ENCODE measurements at regions not wholly inside any gene's neighbourhood (a gene's known extent, or its start where the extent isn't known, plus 50 kb on each side); places are given as distances from the start of the nearest gene placed in this dataset.
"Not testable (repeated sequence)": the region's sequence is repeated elsewhere in the genome, so short reads cannot be mapped to it uniquely, and the experiment has no call there.

DNA sequence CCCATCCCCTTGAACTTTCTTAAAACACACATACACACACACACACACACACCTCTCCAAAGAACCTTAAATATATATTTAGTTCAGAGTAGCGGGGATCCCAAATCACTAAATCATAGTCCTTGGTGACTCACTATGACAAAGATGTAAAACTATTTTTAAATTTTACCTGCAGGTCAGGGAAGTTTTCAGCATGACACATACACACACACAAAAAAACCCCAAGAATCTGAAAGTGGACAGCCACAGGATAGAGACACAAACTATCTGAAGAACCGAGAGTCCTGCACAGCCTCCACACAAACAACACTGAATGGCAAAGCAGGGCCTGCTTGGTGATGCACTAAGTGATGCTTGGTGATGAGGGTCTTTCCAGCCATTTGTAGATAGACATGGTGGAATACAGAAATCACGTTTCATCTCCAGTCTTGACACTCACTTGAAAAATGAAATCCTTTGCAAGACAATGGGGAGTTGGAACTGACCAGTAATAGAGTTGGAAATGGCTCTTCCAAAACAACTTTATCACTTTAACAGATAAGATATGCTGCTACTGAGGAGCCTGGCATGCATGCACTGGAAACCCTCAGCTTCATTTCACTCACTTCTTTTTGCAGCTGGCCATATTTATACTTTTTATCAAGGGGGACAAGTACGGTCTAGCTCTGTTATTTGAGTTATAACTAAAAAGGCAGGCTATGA, 307.3 kb downstream of the RAPGEF2 start:
- no peak for DNase-seq (ENCODE audit: low spot score)

DNA sequence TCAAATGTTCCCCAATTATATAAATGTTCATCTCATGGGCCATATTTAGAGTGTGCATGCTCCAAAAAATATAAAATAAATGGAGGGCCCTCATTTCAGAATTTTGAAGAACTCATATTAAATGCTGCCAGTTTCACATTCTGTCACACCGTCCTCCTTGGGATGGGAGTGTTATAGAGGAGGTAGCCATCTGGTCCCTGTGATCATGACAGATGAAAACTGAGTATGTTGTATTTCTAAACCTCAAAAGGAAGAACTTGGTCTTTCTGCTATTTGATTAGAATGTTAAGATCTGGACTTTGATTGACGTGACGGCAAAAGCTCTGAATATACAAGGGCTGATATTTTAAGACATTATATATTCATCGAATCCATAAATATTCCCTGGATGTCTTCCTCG, 308.0 kb downstream of the RAPGEF2 start:
- DNase-seq (ENCODE audit: low spot score): no peak

DNA sequence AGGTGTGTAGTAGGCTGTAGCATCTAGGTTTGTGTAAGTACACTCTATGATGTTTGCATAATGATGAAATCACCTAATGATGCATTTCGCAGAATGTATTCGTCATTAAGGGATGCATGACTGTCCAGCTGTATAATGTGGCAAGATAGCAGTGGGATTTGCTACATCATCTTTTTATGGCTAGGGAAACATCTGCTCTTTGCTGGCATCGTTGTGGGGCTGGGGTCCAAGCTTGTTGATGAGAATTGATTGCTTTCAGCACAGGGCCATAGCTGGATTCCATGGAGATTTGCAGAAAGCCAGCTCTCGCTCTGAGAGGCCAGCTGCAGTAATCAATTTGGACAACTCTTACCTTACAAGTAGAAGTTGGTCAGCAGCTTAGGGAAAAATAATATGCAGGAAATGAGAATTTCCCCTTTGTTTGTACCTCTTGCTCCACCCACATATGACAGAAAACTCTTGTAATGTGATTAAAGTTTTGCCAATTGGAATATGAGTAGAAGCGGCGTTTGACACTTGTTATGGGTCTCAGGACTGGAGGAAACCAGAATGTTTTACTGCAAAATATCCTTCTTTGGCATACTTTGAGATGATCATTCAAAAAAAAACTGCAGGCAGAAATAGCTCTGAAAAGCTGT, 310.5 kb downstream of the RAPGEF2 start:
- no peak for DNase-seq (ENCODE audit: low spot score)

DNA sequence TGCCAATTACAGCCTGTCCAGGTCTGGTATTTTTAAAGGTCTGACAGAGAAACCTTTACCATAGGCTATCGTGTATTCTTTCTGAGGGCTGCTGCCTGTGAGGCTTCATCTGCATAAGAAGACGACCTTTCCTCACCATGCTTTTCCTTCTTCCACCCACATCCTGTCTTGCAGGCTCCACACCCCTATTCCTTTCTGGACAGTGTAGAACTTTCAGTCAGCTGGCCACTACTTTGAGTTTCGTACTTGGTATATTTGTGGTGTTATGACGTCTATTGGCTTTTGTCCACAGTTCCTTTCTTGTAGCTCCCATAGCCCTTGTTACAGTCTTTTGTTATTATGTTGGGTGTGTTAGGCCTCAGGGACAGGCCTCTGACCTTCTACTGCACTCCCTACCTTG, 311.4 kb downstream of the RAPGEF2 start:
- no peak for DNase-seq (ENCODE audit: low spot score)

DNA sequence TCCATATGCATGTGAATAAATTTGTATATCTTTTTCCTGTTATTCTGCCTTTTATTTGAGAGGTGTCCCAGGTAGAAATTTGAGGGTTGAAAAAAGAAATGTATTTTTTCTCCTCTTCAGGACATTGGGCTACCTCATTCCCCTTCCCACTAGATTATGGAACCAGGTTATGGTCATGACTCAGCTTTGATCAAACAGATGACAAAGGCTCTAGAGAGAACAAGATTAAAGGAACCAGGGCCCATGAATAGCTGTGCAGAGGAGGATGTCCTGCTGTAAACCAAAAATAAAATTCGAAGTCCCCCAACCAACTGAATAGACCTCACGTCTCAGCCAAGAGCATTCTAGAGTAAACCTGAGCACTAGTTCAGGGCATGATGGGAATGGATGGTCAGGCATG, 313.2 kb downstream of the RAPGEF2 start:
- DNase-seq (ENCODE audit: low spot score): no peak

DNA sequence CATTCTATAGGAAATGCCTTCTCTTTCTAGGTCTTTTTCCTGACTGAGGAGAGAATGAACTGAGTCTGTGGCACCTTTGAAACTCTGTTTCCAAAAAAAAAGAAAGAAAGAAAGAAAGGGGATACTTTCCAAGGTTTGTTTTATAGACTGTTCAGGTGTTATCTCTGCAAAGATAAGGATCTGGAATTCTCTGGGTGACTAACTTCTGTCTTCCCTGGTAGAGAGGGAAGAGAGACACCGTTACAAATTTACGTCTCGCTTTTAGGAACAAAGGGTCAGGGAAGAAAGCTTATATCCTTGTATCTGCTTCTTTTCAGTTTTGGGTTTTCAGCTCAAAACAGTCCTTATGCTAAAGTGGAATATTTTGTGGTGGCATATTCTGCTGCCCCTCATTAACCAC, 314.1 kb downstream of the RAPGEF2 start:
- DNase-seq (ENCODE audit: low spot score): no peak

DNA sequence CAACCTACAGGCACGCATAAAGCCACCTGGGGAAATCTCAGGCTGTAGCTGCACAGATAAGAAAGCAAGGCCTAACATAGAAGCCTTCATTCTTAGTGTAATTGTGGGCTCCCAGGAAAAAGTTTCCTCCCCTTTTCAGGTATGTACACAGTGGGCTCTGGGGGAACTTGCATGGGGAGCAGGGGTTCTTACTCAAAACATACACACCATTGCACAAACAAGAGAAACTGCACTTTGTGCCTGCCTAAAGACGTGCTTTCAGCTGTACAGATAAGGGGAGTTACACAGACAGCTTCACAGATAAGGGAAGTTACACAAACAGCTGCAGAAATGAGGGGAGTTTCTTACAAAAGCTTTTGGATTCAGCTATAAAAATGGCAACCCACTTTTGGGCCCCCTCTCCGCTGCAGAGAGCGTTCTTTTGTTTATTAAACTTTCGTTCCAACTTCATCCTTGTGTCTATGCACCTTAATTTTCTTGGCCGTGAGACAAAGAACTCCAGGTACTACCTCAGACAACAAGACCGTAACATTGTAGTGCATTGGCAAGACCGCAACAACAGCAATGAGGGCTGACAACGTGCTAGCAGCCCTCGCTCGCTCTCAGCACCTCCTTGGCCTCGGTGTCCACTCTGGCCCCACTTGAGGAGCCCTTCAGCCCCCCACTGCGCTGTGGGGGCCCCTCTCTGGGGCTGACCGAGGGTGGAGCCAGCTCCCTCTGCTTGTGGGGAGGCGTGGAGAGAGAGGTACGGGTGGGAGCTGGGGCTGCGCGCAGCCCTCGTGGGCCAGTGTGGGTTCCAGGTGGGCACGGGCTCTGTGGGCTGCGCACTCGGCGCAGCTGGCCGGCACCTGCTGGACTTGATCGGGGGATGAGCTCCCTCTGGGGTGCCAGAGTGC, 317.5 kb downstream of the RAPGEF2 start:
- DNase-seq (ENCODE audit: low spot score): no peak

DNA sequence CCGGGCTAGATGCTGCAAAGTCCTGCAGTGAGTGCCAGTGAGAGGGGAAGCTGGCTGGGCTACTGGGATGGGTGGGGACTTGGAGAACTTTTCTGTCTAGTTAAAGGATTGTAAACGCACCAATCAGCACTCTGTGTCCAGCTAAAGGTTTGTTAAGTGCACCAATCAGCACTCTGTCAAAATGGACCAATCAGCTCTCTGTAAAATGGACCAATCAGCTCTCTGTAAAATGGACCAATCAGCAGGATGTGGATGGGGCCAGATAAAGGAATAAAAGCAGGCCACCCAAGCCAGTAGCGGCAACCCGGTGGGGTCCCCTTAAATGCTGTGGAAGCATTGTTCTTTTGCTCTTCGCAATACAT, 318.2 kb downstream of the RAPGEF2 start:
- DNase-seq (ENCODE audit: low spot score): not testable (repeated sequence)

DNA sequence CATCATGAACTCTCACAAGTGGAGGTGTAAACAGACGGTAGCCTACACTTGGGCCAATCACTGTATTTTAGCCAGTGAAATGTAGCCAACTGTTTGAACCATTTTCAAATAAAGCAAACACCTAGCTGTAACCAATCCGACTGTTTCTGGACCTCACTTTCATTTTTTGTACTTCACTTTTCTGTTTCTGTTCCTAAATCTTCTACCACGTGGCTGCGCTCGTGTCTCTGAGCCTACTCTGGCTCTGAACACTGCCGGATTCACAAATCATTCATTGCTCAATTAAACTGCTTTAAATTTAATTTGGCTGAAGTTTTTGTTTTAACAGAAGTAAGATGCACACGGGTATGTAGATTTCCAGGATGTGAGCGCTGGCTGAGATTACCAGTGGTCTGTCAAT, 319.1 kb downstream of the RAPGEF2 start:
- DNase-seq (ENCODE audit: low spot score): no peak

DNA sequence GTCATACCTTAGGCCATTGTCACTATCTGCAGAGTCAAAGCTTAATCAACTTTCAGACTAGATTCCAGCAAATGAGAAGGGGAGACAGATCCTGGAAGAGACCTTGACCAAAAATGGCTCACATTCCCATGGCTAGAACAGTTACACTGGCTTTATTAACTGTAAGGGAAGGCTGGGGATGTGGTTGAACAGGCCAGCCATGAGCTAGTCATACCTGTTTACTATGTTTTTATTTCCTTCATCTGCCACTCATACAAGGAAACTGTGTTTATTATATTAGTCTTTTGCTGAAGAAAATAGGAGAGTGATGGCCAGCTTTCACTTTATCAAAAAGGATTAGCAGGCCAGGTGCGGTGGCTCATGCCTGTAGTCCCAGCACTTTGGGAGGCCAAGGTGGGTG, 319.7 kb downstream of the RAPGEF2 start:
- DNase-seq (ENCODE audit: low spot score): no peak

DNA sequence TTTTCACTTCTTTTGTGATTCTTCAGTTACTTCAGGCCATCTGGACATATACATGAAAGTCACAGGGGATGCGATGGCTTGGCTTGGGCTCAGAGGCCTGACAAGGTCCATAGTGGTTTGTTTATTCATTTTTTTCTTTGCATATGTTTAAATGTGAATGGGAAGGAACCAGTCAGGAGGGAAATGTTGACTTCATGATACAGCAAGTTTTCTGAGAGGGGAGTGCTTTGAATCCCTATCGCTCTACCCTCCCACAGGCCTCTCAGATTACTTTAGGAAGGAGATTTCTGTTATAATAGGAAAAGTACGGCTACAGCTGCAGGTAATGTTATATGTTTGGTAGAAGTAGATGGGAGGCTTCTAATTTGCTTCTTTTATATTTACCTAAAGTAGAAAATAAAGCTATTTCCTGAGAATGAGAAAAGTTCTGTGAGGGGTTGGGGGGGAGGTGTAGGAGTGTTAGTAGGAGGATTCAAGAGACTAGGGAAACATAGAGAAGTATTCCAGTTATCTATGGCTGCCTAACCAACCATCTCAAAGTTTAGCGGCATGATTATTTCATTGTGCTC, 322.9 kb downstream of the RAPGEF2 start:
- peak; percentile 27 for DNase-seq (ENCODE audit: low spot score)

DNA sequence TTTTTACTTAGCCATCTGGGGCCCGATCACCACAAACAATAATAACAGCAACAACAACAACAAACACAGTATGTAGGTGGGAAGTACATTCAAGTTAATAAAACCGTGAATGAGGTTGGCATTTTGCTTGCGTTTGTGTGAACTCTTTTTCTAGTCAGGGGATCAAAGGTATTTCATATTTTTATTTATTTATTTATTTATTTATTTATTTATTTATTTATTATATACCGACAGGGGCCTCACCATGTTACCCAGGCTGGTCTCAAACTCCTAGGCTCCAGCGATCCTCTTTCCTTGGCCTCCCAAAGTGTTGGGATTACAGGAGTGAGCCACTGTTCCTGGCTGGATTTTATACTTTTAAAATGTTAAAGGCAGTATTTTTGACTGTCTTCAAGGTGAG, 325.4 kb downstream of the RAPGEF2 start:
- DNase-seq (ENCODE audit: low spot score): no peak

DNA sequence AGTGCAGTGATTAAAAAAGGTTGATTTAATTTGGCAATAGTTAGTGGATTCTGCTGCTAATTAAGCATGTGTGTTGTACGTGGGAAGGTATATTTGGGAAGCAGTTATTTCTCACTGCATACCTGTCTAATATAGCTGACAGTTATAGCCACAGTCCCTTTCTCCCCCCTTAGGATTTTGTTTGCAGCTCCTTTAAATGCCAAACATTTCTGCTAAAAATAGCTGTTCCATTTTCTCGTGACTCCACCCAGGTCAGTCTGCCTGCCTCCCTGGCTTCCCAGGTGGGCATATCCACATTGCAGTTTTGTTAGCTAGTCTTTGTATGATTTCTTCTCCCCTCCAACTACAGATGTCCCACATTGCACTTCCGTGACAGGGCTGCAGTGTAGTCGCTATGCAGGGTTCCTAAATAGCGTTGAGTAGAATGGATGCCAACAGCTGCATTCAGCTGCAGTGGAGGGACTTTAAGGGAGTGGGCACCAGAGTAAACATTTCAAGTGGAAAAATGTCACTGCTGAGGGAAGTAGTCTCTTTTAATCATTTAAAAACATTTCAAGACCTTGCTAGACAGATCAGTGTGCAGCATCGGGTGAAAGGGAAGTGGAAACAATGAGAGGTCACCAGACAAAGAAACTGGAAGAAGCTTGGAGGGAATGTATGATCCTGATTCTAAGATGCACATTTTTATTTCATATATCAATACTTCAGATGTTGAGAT, 326.3 kb downstream of the RAPGEF2 start:
- DNase-seq (ENCODE audit: low spot score): no peak

DNA sequence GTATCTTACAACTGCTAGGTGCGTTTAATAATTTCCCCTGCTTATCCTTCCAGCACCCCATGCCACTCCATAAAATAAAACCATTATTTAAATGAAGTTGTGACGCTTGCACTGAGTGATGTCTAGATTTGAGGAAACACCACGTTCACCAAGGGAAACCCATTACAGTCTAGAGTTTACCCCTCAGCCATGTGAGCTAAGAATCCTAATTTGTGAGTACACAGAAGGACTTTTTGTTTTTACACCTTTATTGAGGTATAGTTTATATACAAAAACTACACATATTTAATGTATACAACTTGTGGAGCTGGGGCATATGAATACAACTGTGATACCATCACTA, 326.8 kb downstream of the RAPGEF2 start:
- DNase-seq (ENCODE audit: low spot score): no peak

DNA sequence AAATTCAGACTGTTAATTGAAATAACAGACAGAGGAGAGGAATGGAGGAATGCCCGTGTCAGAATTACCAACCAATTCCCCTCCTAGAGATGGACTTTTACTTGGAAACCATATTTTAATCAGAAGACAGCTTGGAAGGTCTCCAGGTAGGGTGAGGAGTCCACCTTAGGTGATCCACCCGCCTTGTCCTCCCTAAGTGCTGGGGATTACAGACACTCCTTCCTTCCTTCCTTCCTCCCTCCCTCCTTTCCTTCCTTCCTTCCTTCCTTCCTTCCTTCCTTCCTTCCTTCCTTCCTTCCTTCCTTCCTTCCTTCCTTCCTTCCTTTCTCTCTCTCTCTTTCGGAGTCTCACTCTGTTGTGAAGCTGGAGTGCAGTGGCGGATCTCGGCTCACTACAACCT, 328.0 kb downstream of the RAPGEF2 start:
- no peak for DNase-seq (ENCODE audit: low spot score)

DNA sequence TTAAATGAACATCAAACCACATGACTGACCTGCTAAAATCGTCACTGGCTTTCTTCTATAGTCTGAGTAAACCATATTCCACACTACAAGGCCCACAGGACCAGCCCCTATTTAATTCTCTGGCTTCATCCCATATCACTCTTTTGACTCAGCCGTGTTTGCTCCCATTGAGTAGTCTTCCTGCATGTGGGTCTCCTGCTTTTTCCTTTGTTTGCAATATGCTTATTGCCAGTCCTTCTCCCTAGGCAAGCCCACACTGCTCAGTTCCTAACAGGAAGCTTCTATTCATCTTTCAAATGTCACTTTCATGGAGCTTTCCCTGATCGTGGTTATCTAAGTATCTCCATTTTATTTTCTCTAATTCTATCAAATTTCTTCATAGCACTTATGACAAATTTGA, 329.6 kb downstream of the RAPGEF2 start:
- no peak for DNase-seq (ENCODE audit: low spot score)

DNA sequence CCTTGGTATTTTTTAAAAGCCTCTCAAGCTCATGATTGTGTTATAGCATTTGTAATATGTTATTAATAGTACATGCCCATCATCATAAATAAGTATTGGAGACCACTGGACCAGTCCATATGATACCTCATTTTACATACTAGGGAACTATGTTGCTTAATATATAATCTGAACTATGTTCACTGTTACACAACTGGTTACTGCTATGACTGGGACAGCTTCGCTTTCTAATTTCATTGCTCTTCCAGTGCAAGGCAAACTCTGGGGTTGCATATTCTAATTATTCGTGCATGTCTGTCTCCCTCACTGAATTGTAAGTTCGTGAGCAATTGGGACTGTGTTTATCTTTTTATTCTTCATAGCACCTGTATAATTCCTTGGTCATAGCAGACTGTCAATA, 330.5 kb downstream of the RAPGEF2 start:
- DNase-seq (ENCODE audit: low spot score): no peak

DNA sequence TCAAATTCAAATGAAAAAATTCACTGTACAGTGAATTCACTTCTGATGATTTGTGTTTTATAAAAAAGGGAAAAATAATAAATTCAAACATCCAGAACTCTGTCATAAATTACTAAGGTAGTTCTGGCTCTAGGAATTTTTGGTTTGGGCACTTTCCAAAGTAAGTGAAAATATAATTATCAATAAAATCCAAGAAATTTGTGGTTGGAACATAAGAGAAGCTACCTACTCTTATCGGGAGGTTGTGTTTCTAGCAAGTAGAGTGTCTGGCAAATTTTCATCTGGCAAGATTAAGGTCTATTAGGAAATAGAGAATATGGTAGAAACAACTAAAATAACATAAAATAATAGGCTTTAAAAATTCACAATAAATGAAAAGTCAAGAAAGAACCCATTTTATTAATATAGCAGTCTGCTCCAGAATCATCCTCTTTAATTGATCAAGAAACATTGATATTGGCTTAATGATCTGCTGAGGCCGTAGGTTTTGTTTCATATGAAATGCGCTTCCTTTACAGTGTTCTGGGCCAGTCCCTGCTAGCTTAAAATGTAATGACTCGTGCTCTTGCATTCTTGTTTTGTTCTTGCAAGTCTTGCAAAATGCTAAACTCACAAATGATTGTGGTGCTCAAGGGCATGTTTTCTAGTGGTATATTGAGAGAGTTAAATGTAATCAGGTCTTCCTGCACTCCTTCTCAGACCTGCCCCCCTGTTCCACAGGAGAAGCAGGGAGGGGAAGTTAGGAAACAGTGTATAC, 331.4 kb downstream of the RAPGEF2 start:
- no peak for DNase-seq (ENCODE audit: low spot score)

DNA sequence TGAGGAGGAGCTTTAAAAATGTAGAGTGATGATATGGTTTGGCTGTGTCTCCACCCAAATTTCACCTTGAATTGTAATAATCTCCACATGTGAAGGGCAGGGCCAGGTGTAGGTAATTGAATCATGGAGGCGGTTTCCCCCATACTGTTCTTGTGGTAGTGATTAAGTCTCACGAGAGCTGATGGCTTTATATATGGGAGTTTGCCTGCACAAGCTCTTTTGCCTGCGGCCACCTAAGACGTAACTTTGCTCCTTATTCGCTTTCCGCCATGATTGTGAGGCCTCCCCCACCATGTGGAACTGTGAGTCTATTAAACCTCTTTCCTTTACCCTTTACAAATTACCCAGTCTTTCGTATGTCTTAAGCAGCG, 332.0 kb downstream of the RAPGEF2 start:
- DNase-seq (ENCODE audit: low spot score): no peak

DNA sequence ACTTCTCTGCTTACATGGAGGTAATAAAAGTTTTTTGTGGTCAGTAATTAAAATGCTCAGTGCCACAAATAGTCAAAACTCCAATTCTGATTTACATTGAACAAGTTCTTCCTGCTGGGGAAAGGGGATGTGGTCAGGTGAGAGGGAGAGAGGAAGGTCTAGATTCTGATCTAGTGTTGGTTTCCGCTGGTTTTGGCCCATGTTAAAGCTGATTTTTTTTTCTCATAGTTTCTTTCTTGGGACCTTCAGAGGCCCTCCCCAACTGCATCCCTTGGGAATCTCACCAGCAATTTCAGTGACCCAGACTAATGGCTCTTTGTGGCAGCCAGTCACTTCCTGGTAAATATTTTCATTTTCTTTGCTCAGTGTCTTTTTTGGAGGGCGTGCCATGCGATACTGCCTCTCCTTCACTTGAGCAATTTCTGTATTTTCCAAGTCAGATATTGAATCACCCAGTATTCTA, 332.7 kb downstream of the RAPGEF2 start:
- DNase-seq (ENCODE audit: low spot score): no peak

DNA sequence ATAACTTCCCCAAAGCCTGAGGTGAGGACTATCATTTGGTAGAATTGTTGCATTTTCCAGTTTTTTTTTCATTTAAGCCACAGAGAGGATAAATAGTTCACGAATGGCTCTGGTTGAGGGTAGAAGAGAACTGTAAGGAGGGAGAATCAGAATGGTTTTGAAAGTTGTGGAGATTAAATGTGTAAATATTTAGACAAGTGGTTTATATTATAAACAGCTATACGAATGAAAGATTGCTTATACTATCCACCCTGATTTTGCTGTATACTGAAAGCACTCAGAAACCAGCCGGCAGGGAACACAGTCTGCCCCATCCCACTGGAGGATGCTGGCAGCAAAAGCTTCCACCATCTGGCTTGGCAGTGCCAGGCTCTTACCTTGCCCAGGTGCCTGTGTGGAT, 341.1 kb downstream of the RAPGEF2 start:
- no peak for DNase-seq (ENCODE audit: low spot score)

DNA sequence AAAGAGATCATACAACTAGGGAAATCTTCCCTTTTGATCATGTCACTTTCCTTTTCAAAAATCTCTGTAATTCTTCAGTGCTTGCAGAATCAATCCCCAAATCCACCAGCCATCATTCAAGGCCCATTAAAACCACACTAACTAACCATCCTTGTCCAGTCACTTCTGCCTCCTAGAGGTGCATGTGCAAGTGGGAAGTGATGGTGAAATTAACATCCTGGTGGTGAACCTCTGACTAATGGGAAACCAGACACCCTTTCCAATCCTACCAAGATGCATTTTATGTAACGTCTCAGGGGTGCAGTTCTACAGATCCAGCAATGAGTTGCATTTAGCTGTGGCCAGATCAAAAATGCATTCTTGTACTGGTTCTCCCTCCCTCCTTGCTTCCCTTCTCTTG, 341.8 kb downstream of the RAPGEF2 start:
- DNase-seq (ENCODE audit: low spot score): no peak
